A673 (cell line): ENCODE measurements at regions not wholly inside any gene's neighbourhood (a gene's known extent, or its start where the extent isn't known, plus 50 kb on each side); places are given as distances from the start of the nearest gene placed in this dataset.

Experiments used
- EZH2 ChIP-seq: fragments of 200-600 bp; sonication (generic); IDR thresholded peaks from 2 replicates; pipeline ENCODE4 v1.6.1; 2017; ENCODE audit warnings: borderline replicate concordance, low read depth, mild to moderate bottlenecking, mixed read lengths, antibody characterized with exemption, low read length; ENCODE audit not compliant: poor library complexity, severe bottlenecking
- TF ChIP-seq, protein P1 (sequence below): fragments of 300-800, 200-600 bp; sonication (generic); conservative IDR thresholded peaks from 2 replicates; pipeline ENCODE4 v1.5.1; 2017; ENCODE audit warnings: low read depth, mild to moderate bottlenecking, antibody characterized with exemption, low read length, moderate library complexity, mixed read lengths

DNA sequence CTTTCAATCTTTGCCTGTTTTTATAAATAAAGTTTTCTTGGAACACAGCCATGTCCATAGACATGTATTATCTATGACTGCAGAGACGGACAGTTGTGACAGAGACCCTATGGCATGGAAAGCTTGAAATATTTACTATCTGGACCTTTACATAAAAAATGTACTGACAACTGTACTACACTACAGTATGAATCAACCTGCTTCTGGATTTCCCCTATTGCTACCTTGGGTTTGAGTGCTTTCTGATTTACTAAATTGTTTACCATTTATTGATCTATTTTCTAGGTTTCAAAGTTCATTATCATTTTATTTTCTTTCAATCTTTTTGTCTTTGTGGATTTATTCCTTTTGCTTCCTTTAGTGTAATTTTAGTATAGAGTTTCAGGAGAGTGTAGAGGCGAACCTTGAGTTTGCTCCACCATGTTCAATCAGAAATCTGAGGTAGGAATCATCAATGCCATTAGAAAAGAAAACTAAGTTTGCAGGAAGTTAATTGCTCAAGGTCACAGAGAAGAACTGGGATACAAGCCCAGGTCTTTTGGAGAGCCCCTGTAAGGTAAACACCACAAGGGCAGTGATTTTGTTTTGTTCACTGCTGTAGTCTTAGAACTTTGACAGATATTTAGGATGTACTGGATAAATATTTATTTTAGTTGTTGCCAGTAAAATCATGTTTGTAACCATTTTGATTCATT lies 352.8 kb upstream of the SYNCRIP start:
- TF ChIP-seq, protein P1, sequence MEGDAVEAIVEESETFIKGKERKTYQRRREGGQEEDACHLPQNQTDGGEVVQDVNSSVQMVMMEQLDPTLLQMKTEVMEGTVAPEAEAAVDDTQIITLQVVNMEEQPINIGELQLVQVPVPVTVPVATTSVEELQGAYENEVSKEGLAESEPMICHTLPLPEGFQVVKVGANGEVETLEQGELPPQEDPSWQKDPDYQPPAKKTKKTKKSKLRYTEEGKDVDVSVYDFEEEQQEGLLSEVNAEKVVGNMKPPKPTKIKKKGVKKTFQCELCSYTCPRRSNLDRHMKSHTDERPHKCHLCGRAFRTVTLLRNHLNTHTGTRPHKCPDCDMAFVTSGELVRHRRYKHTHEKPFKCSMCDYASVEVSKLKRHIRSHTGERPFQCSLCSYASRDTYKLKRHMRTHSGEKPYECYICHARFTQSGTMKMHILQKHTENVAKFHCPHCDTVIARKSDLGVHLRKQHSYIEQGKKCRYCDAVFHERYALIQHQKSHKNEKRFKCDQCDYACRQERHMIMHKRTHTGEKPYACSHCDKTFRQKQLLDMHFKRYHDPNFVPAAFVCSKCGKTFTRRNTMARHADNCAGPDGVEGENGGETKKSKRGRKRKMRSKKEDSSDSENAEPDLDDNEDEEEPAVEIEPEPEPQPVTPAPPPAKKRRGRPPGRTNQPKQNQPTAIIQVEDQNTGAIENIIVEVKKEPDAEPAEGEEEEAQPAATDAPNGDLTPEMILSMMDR = no peak
- no peak for TF ChIP-seq EZH2
